Jurkat, Clone E6-1 (cell line): ENCODE measurements at regions not wholly inside any gene's neighbourhood (a gene's known extent, or its start where the extent isn't known, plus 50 kb on each side); places are given as distances from the start of the nearest gene placed in this dataset.
"Not testable (repeated sequence)": the region's sequence is repeated elsewhere in the genome, so short reads cannot be mapped to it uniquely, and the experiment has no call there.

Experiments used
- DNase-seq: peaks from one replicate; pipeline ENCODE4 v3.0.0-alpha.2; 2011; ENCODE audit warnings: low read depth, low spot score
- H3K4me3 ChIP-seq: 2 replicates; pipeline ENCODE4 v1.5.1; 2011; ENCODE audit warnings: mild to moderate bottlenecking, low read length, control low read depth, moderate library complexity

DNA sequence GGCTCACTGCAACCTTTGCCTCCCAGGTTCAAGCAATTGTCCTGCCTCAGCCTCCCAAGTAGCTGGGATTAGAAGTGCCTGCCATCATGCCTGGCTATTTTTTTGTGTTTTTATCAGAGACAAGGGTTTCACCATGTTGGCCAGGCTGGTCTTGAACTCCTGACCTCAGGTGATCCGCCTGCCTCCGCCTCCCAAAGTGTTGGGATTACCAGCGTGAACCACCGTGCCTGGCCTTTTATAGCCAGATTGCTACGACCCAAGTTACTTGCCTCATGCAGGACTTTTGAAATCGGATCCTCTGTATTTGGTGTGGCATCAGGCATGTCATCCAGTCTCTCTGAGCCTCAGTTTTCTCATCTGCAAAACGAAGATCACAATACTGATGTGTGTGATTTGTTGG lies 115.9 kb upstream of the MYCN start:
- not testable (repeated sequence) for DNase-seq, H3K4me3 ChIP-seq

DNA sequence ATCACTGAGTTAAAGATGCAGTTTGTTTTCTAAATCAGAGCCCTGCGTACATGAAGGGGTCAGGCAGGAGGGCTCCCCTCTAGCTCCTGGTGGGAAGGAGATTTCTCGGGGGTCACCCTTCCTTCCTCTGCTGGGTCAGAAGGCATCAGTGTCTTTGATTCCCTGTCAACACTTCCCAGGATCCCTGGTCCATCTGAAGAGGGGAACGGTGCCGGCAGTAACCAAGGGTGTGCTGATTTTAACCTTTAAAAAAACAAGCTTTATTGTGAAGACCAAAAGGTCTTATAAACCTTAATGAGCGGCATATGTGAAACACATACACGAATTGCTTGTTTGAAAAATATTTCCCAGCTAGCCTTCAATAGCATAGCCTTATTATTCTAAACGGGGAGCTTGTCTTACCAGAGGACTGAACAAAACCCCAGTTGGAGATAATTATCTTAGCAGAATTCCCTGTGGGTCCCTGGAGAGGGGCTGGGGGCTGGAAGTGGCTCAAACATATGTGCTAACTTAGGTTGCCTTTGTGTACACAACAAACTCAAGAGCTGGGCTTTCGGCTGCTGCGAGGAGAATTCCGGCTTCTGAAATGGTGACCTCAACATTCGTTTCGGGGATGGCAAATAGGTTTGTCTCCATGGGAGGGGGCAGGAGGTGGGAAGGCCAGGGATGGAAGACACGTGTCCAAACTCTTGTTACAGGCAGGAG lies 114.9 kb upstream of the MYCN start:
- no peak for DNase-seq
- H3K4me3 ChIP-seq, result no peak overlapping the region

DNA sequence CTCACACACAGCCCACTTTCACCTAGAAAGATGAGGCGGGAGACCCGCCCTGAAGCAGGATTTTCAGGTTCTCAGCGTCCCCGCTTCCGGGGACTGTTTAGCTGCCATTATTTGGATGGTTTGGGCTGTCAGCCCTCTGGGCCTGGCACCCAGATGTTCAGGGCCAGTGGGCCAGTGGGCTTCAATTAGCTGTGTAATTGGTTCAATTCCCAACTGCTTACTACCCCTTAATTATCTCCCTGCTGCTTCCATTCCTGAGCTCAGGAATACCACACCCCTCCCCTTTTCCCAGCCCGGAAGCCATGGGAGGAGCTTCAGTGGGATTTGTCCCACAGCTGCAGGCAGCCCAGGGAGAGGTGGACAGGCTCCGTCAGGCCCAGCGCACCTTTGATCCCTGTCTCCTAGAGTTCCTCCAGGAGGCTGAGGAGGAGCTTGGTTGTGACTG lies 114.1 kb upstream of the MYCN start:
- H3K4me3 ChIP-seq, result no peak overlapping the region
- DNase-seq, result no peak

- DNase-seq, result no peak
- no peak overlapping the region for H3K4me3 ChIP-seq
Observed at GRCh38 chr2:15827001-15827400, 113.3 kb upstream of the MYCN start.

DNA sequence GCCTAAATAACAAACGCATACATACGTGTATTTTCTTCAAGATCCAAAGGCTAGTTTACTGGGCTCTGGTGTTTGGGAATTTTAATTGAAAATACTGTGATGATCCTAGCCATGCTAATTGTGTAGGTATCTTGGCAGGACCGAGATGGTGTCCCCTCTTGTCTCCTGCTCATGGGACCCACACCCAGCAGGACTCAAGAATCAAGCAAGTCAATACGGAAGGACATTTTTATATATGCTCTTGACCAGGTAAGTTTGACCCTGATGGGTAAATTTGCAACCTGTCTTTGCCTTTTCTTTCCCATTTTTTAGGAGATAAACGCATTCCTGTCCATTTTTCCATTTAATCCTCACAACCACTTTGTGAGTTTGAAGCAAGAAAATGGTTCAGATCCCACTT lies 111.8 kb upstream of the MYCN start:
- DNase-seq, result no peak
- no peak overlapping the region for H3K4me3 ChIP-seq

DNA sequence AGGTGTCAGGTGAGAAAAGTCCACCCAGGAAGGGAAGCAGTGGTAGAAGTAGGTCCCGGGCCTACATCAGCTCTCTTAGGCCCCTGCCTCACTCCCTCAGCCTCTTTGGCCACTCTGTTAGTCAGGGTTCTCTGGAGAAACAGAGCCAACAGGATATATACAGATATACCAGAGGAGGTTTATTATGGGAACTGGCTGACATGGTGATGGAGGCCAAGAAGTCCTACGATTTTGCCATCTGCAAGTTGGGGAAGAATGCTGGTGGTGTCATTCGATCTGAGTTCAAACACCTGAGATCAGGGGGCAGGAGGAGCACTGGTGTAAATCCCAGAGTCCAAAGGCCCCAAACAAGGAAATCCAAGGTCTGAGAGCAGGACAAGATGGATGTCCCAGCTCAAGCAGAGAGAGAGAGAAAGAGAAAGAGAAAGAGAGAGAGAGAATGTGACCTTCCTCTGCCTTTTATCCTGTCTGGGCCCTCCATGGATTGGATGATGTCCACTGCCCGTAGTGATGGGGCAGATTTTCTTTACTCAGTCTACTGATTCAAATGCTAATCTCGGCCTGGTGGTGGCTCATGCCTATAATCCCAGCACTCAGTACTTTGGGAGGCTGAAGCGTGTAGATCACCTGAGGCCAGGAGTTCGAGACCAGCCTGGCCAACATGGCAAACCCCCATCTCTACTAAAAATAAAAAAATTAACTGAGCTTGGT lies 111.1 kb upstream of the MYCN start:
- no peak overlapping the region for H3K4me3 ChIP-seq
- no peak for DNase-seq

GRCh38 chr2:15829985-15830384 lies 110.4 kb upstream of the MYCN start:
- DNase-seq, result no peak
- H3K4me3 ChIP-seq, result no peak overlapping the region

DNA sequence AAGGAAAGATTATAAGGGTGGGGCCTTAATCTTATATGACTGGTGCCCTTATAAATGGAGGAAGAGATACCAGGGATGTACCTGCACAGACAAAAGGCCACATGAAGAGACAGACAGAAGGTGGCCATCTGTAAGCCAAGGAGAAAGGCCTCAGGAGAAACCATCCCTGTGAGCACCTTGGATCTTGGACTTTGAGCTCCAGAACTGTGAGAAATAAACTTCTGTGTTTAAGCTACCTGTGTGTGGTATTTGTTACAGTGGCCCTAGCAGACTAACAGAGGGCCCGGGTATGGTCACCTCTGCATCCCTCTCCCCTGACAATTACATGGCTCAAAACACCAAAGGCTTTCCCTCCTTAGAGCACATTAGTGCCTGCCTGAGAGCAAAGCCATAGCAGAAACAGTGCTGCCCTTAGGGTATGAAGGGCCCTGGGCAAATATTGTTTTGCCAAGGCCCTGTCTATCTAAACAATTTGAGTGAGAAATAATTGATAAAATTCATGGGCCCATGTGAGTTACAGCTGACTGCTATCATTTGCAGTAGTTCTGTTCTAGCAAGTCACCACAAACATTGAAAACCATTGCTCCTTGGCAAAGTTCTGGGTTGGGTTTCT lies 109.3 kb upstream of the MYCN start:
- no peak for DNase-seq
- no peak overlapping the region for H3K4me3 ChIP-seq

DNA sequence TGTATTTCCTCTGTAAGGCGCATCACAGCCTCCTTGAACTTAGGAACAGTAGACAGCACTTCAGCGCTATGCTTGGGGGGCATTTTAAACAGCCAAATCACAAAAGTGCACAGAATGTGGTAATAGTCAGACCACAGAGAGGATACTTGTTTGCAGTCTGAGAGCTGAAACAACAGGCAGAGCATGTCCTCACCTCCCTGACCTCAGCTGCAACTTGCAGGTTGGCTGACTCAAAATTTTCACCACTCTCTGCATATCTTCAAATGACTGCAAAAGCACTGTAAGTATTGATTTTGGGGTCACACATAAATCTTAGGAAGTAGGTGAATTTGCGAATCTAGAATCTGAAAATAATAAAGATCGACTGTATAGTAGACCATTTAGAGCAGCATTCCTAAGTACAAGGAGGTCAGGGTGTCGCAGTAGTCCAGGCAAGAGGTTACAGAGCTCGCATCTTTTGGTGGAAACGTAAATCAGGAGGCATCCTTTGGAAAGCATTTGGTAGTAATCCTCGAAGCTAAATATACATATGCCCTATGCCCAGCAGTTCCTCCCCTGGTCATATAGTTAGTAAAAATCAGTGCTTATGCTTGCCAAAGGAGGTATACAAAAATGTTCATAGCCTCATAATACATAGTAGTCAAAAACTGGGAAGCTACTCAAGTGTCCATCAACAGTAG lies 108.2 kb upstream of the MYCN start:
- H3K4me3 ChIP-seq, result no peak overlapping the region
- DNase-seq, result no peak

- H3K4me3 ChIP-seq, result no peak overlapping the region
- DNase-seq, result no peak
Observed at GRCh38 chr2:15832849-15833680, 107.3 kb upstream of the MYCN start.

- DNase-seq, result no peak
- no peak overlapping the region for H3K4me3 ChIP-seq
Observed at GRCh38 chr2:15833731-15834130, 106.6 kb upstream of the MYCN start.

GRCh38 chr2:15834381-15835031 lies 105.8 kb upstream of the MYCN start:
- H3K4me3 ChIP-seq, result no peak overlapping the region
- DNase-seq, result no peak

GRCh38 chr2:15835991-15836688 lies 104.2 kb upstream of the MYCN start:
- DNase-seq, result no peak

GRCh38 chr2:15836689-15837610 lies 103.4 kb upstream of the MYCN start:
- H3K4me3 ChIP-seq, result no peak overlapping the region
- DNase-seq, result no peak

More at GRCh38 chr2:15835991-15836688, 104.2 kb upstream of the MYCN start:
- H3K4me3 ChIP-seq, result no peak overlapping the region

GRCh38 chr2:15838481-15839090 lies 101.8 kb upstream of the MYCN start:
- no peak for DNase-seq
- H3K4me3 ChIP-seq, result no peak overlapping the region

- H3K4me3 ChIP-seq, result no peak overlapping the region
Observed at GRCh38 chr2:15839426-15840124, 100.8 kb upstream of the MYCN start.

More at GRCh38 chr2:15839426-15840124, 100.8 kb upstream of the MYCN start:
- DNase-seq, result no peak
